ENCODE measurements at regions not wholly inside any gene's neighbourhood (a gene's known extent, or its start where the extent isn't known, plus 50 kb on each side); places are given as distances from the start of the nearest gene placed in this dataset.

DNA sequence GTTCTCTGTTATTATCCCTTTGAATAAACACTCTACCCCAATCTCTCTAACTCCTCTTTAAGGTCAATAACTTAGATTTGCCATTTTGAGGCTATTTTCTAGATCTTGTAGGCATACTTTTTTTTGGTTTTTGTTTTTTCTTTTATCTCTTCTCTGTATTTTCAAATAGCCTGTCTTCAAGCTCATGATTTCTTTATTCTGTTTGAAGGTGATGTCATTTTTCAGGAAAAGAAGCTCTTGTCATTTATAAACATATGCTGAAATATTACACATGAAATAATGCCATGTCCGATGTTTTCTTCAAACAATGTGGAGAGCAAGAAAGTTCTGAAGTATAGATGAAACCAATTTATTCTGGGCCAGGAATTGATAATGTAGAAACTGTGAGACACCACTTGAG is 57.5 kb upstream of the CABCOCO1 start:
- Histone ChIP-seq H3K4me3 (no peak overlapping the region), H3K9me3 (no peaks in the 10 kb centered on the region), H3K27me3 (replicated peaks; ENCODE audit: insufficient read depth) (no peaks in the 10 kb centered on the region), H3K27ac (no peak overlapping the region), H3K4me1 (ENCODE audit: control insufficient read depth in 1 of 2, low read depth in 2 of 2) (peaks cover 0 to 5% of the 10 kb centered on the region in 2 donors), H3K36me3 (no peaks in the 10 kb centered on the region)
- TF ChIP-seq, protein P1, sequence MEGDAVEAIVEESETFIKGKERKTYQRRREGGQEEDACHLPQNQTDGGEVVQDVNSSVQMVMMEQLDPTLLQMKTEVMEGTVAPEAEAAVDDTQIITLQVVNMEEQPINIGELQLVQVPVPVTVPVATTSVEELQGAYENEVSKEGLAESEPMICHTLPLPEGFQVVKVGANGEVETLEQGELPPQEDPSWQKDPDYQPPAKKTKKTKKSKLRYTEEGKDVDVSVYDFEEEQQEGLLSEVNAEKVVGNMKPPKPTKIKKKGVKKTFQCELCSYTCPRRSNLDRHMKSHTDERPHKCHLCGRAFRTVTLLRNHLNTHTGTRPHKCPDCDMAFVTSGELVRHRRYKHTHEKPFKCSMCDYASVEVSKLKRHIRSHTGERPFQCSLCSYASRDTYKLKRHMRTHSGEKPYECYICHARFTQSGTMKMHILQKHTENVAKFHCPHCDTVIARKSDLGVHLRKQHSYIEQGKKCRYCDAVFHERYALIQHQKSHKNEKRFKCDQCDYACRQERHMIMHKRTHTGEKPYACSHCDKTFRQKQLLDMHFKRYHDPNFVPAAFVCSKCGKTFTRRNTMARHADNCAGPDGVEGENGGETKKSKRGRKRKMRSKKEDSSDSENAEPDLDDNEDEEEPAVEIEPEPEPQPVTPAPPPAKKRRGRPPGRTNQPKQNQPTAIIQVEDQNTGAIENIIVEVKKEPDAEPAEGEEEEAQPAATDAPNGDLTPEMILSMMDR (IDR thresholded peaks at IDR 0.05) = no peak
- DNase-seq (ENCODE audit: low spot score) (no peak), ATAC-seq (ENCODE audit: insufficient number of reproducible peaks, low FRiP score, low read depth) (no peak)

DNA sequence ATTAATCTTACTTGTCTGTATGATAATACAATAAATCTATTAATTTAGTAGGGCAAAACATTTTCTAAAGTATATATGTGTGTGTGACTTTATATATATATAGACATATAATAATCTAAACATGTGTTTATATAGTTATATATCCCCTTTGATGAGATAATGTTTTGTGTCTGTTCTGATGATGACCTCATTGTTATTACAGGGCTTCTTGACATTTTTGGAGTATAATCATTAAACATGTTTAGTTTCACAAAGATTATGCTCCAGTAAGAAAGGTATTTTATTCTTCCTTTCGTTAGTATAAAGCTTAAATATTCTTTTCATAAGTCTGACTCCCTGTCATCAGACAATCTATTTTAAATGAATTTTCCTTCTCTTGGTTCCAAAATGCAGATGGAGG is 62.3 kb upstream of the CABCOCO1 start:
- H3K9me3 ChIP-seq = no peaks in the 10 kb centered on the region
- H3K27ac ChIP-seq = no peak overlapping the region
- no peak overlapping the region for H3K4me3 ChIP-seq
- no peaks in the 10 kb centered on the region for H3K36me3 ChIP-seq
- H3K27me3 ChIP-seq (replicated peaks; ENCODE audit: insufficient read depth) = no peaks in the 10 kb centered on the region
- DNase-seq (ENCODE audit: low spot score) (no peak), ATAC-seq (ENCODE audit: insufficient number of reproducible peaks, low FRiP score, low read depth) (no peak)
- H3K4me1 ChIP-seq (ENCODE audit: control insufficient read depth in 1 of 2, low read depth in 2 of 2) = no peaks in the 10 kb centered on the region
- TF ChIP-seq, protein P1 (IDR thresholded peaks at IDR 0.05) = no peak

DNA sequence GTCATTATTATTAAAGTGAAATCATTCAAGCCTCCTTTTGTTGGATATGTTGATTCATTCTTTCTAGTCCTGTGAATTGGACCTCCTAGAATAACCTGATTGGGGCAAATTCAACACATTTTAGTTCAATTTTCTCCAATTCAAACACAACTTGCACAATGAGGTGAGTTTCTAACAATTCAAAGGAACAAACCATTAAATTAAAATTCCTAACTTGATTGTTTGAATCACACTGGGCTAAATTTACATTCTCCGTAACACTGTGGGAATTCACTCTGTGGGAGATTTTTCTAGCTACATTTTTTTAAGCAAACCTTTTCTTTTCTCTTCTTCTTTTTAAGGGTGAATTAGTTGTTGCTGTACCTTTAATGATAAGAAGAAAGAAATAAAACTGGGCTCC is 68.3 kb upstream of the CABCOCO1 start:
- no peaks in the 10 kb centered on the region for H3K27me3 ChIP-seq (replicated peaks; ENCODE audit: insufficient read depth)
- no peak overlapping the region for H3K4me3 ChIP-seq
- no peak overlapping the region for H3K27ac ChIP-seq
- no peak for ATAC-seq (ENCODE audit: insufficient number of reproducible peaks, low FRiP score, low read depth)
- H3K36me3 ChIP-seq = no peaks in the 10 kb centered on the region
- H3K4me1 ChIP-seq (ENCODE audit: control insufficient read depth in 1 of 2, low read depth in 2 of 2) = no peaks in the 10 kb centered on the region
- no peak for DNase-seq (ENCODE audit: low spot score)
- TF ChIP-seq, protein P1 (IDR thresholded peaks at IDR 0.05) = no peak
- no peaks in the 10 kb centered on the region for H3K9me3 ChIP-seq

DNA sequence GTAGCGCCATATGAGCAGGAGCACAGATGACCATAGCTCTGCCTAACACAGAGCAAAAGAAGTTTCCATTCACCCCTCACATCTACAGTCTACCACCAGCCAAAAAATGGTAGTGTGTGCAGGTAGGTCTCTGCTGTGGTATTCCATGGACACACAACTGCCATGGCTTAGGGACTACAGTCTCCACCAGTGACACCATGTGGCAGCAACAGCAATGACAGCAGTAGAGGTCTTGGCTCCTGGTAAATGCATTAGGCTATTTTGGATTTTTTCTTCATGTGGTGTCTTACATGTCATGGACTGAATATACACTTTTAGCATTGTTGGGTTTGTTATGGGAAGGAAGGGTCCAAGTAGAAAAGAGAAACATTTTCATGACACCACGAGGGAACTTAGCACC is 70.1 kb upstream of the CABCOCO1 start:
- Histone ChIP-seq H3K4me3 (no peak overlapping the region), H3K36me3 (no peaks in the 10 kb centered on the region), H3K27ac (no peak overlapping the region), H3K9me3 (no peaks in the 10 kb centered on the region), H3K27me3 (replicated peaks; ENCODE audit: insufficient read depth) (no peaks in the 10 kb centered on the region), H3K4me1 (ENCODE audit: control insufficient read depth in 1 of 2, low read depth in 2 of 2) (peaks cover 0 to under 1% of the 10 kb centered on the region in 2 donors)
- ATAC-seq (ENCODE audit: insufficient number of reproducible peaks, low FRiP score, low read depth) = no peak
- TF ChIP-seq, protein P1 (IDR thresholded peaks at IDR 0.05) = no peak
- no peak for DNase-seq (ENCODE audit: low spot score)

DNA sequence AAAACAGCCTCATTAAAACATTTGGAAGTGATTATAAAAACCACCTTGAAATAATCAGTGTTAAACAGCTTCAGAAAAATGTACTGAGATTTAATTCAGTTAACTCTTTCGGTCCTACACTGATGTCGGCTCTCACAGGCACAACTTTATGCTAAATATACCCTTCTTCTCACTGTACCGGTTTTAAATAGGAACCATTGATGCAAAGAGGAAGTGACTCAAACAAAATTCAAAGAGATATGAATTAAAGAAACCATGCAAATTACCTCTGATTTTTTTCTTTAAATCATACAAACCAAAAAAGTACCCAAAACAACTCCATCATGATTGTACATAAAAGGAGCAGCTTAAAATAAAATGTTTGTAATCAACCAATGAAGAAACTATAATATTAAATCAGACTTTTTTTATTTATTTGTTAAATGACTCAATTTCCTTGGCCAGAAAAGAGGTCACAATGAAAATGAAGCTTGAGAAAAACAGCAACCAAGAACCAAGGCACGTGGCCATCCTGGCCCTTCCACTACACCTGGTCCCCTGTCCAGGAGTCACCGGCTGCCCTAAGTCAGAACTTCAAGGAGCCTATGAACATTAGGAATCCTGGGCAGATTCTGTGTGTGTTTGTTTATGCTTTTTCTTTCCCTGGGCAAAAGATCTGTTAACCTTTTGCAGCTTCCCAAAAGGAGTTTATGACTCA is 73.0 kb upstream of the CABCOCO1 start:
- Histone ChIP-seq H3K27me3 (replicated peaks; ENCODE audit: insufficient read depth) (no peaks in the 10 kb centered on the region), H3K36me3 (no peaks in the 10 kb centered on the region), H3K4me3 (no peak overlapping the region), H3K9me3 (no peaks in the 10 kb centered on the region), H3K27ac (no peak overlapping the region), H3K4me1 (ENCODE audit: control insufficient read depth in 1 of 2, low read depth in 2 of 2) (peaks cover 0 to 8% of the 10 kb centered on the region in 2 donors)
- ATAC-seq (ENCODE audit: insufficient number of reproducible peaks, low FRiP score, low read depth) (no peak), DNase-seq (ENCODE audit: low spot score) (no peak)
- TF ChIP-seq, protein P1 (IDR thresholded peaks at IDR 0.05) = no peak
